Kidney (tissue), 13 donors: ENCODE measurements at regions not wholly inside any gene's neighbourhood (a gene's known extent, or its start where the extent isn't known, plus 50 kb on each side); places are given as distances from the start of the nearest gene placed in this dataset.

Experiments
- DNase-seq, 5 donors: peaks; one replicate each; pipeline ENCODE4 v3.0.0-alpha.2; 2013 to 2020
- FAIRE-seq: peaks from 2 replicates; lab custom pipeline; 2012; peaks lifted over from hg19 to GRCh38; lab: Jason Lieb, UNC
- H3K27ac ChIP-seq, 2 donors: one replicate each; pipeline ENCODE4 v1.7.0; 2013; ENCODE audit warnings: low read depth in 2 of 2, low read length in 2 of 2, inconsistent platforms in 1 of 2
- H3K27me3 ChIP-seq: one replicate; pipeline ENCODE4 v1.7.1; 2013; ENCODE audit warnings: low read length, inconsistent platforms; ENCODE audit not compliant: control insufficient read depth, insufficient read depth
- H3K36me3 ChIP-seq, 3 donors: one replicate each; pipeline versions ENCODE4 v1.7.0 to v1.7.1; 2013; ENCODE audit warnings: low read length in 3 of 3, control low read depth in 1 of 3, inconsistent platforms in 1 of 3; ENCODE audit not compliant: insufficient read depth in 3 of 3, control insufficient read depth in 2 of 3
- H3K4me1 ChIP-seq, 3 donors: one replicate each; pipeline versions ENCODE4 v1.7.0 to v1.7.1; 2013; ENCODE audit warnings: low read length in 3 of 3, inconsistent platforms in 1 of 3, low read depth in 1 of 3; ENCODE audit not compliant: control insufficient read depth in 2 of 3, insufficient read depth in 2 of 3
- H3K4me3 ChIP-seq, 3 donors: one replicate each; pipeline versions ENCODE4 v1.7.0 to v1.8.1; 2013; ENCODE audit warnings: low read length in 3 of 3, control low read depth in 1 of 3, inconsistent platforms in 1 of 3
- H3K9ac ChIP-seq, 3 donors: one replicate each; pipeline versions ENCODE4 v1.7.0 to v1.7.1; 2013; ENCODE audit warnings: low read length in 3 of 3, control low read depth in 1 of 3, inconsistent platforms in 1 of 3
- H3K9me3 ChIP-seq, 3 donors: one replicate each; pipeline versions ENCODE4 v1.7.0 to v1.7.1; 2013; ENCODE audit warnings: low read length in 3 of 3, control low read depth in 1 of 3, inconsistent platforms in 1 of 3; ENCODE audit not compliant: control insufficient read depth in 2 of 3, insufficient read depth in 1 of 3
- intact Hi-C: fragments of 100-400 bp; cut with DNase I; formaldehyde crosslinking; loops from one replicate; pipeline ENCODE4 v1.11.1; 2022
- TF ChIP-seq, protein P1 (sequence below): IDR thresholded peaks from 3 replicates; pipeline ENCODE4 v1.5.1; 2012; ENCODE audit warnings: mild to moderate bottlenecking, moderate library complexity, borderline replicate concordance; ENCODE audit not compliant: insufficient read depth; ENCODE audit errors: extremely low read depth
- donor health status: control.
- donor health status: control.
- donor health status: control.
- donor health status: control.
- donor health status: control.
- donor health status: DM: yes; HTN: yes; CAD: no.
- donor health status: Normal renal cell carcinoma (clear cell type).

DNA sequence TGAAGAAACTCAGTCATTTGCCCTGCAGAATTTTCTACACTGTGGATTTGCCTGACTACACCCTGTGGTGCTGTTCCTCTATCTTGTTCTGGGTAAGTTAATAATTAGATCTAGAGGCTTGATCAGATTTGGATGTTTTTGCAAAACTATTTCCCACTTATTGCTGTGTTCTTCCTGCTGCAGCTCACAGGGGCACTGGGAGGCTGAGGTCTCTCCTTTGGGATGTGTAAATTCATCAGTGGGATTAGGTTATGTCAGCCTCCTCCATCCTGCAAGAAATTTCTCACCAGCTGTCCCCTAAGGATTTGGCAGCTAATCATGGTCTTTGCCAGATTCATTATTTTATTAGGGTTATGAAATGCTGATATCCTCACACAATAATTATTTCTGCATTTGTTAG is 148.1 kb upstream of the ZNF32 start:
- DNase-seq (no peak), FAIRE-seq (no peak)

DNA sequence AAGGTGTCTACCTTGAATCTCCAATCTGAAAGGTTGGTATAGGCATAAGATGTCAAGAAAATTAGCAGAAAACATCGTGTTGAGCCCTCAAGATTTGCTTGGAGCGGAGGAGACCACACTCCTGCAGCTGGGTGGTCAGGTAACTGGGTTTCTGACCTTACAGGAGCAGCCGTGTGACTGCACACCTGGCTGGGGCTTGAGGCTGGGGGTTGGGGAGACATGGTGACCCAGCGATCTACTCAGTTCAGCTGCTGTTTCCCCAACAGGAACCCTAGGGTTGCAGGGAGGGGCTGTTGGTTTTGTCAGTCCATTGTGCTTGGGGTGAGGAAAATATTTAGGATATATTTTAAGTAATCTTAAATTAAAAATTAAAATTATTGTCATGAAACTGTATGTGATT is 147.0 kb upstream of the ZNF32 start:
- FAIRE-seq (no peak), DNase-seq (no peak)
- no peak overlapping the region for H3K4me3 ChIP-seq
- intact Hi-C loops, result no loop called here
- H3K4me1 ChIP-seq, result no peaks in the 10 kb centered on the region
- no peak overlapping the region for H3K27ac ChIP-seq
- TF ChIP-seq, protein P1, sequence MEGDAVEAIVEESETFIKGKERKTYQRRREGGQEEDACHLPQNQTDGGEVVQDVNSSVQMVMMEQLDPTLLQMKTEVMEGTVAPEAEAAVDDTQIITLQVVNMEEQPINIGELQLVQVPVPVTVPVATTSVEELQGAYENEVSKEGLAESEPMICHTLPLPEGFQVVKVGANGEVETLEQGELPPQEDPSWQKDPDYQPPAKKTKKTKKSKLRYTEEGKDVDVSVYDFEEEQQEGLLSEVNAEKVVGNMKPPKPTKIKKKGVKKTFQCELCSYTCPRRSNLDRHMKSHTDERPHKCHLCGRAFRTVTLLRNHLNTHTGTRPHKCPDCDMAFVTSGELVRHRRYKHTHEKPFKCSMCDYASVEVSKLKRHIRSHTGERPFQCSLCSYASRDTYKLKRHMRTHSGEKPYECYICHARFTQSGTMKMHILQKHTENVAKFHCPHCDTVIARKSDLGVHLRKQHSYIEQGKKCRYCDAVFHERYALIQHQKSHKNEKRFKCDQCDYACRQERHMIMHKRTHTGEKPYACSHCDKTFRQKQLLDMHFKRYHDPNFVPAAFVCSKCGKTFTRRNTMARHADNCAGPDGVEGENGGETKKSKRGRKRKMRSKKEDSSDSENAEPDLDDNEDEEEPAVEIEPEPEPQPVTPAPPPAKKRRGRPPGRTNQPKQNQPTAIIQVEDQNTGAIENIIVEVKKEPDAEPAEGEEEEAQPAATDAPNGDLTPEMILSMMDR, result no peak
- no peaks in the 10 kb centered on the region for H3K9me3 ChIP-seq
- H3K9ac ChIP-seq, result no peak overlapping the region
- H3K36me3 ChIP-seq, result no peaks in the 10 kb centered on the region
- H3K27me3 ChIP-seq, result no peaks in the 10 kb centered on the region

More for the DNA sequence above, 148.1 kb upstream of the ZNF32 start:
- H3K27ac ChIP-seq, result no peak overlapping the region
- no peak overlapping the region for H3K9ac ChIP-seq
- intact Hi-C loops, result no loop called here
- H3K9me3 ChIP-seq, result no peaks in the 10 kb centered on the region
- H3K36me3 ChIP-seq, result no peaks in the 10 kb centered on the region
- no peak overlapping the region for H3K4me3 ChIP-seq
- no peaks in the 10 kb centered on the region for H3K27me3 ChIP-seq
- TF ChIP-seq, protein P1, result no peak
- H3K4me1 ChIP-seq, result no peaks in the 10 kb centered on the region

DNA sequence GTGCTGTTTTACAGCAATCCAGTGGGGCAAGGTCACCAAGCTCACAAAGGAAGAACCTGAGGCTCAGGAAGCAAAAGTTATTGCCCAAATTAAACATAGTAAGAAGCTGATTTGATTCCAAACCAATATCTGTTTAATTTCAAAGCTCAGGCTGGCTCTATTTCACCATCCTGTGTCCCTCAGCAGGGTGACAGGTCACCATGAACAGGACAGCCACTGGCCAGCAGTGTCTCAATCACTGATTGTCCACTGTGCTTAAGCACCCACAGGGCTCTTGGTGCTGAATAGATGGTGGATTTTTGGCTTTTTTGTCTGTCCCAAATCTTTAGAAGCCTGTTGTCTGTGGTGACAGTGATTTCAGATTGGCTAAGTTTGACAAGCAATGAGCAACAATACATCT is 146.4 kb upstream of the ZNF32 start:
- no peak for DNase-seq
- H3K9me3 ChIP-seq, result no peaks in the 10 kb centered on the region
- TF ChIP-seq, protein P1, result no peak
- no peaks in the 10 kb centered on the region for H3K36me3 ChIP-seq
- no peak overlapping the region for H3K27ac ChIP-seq
- intact Hi-C loops, result no loop called here
- H3K4me1 ChIP-seq, result no peaks in the 10 kb centered on the region
- no peak for FAIRE-seq
- H3K9ac ChIP-seq, result no peak overlapping the region
- H3K4me3 ChIP-seq, result no peak overlapping the region
- no peaks in the 10 kb centered on the region for H3K27me3 ChIP-seq

DNA sequence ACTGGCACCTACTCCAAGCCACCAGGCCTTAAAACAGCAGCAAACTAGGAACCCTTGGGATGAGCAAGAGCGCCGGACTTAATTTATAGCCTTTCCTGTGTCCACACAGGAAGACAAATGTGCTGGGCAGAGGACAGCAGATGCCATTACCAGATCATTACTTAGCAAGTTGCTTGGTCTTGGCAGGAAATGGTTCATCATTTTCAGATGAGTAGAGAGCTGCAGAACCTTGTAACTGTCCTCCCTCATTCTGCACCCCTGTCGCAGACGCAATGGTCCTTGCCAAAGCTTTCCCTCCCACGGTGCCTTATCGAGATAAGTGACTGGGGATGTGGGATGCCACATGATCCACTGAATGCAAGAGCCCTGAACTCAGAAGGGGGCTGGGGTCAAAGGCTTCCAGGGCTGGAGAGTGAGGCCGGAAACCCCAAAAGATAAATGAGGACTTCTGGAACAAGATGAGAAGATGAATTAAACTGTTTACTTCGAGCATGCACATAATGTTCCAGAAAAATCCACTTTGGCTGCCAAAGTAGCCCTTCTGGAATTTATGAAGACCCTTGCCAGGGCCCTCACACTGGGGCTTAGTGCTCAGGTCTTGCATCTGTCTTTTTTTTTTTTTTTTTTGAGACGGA is 145.6 kb upstream of the ZNF32 start:
- TF ChIP-seq, protein P1, result no peak
- peak in 1 of 5 donors; percentile 87 for DNase-seq
- no peaks in the 10 kb centered on the region for H3K36me3 ChIP-seq
- H3K27me3 ChIP-seq, result no peaks in the 10 kb centered on the region
- H3K4me1 ChIP-seq, result no peaks in the 10 kb centered on the region
- no peaks in the 10 kb centered on the region for H3K9me3 ChIP-seq
- FAIRE-seq, result no peak
- intact Hi-C loops, result no loop called here
- no peak overlapping the region for H3K4me3 ChIP-seq
- no peak overlapping the region for H3K27ac ChIP-seq
- H3K9ac ChIP-seq, result no peak overlapping the region
